GM19397 (cell line): ENCODE measurements at regions not wholly inside any gene's neighbourhood (a gene's known extent, or its start where the extent isn't known, plus 50 kb on each side); places are given as distances from the start of the nearest gene placed in this dataset.

Experiments
- ATAC-seq: cut with Tn5 transposase; IDR thresholded peaks from one replicate; pipeline ENCODE4 v1.9.1; 2021; ENCODE audit warnings: mild to moderate bottlenecking, moderate library complexity; ENCODE audit not compliant: unreplicated experiment

GRCh38 chr16:86710602-86710950, 132.2 kb downstream of the FOXL1 start:
- no peak for ATAC-seq

DNA sequence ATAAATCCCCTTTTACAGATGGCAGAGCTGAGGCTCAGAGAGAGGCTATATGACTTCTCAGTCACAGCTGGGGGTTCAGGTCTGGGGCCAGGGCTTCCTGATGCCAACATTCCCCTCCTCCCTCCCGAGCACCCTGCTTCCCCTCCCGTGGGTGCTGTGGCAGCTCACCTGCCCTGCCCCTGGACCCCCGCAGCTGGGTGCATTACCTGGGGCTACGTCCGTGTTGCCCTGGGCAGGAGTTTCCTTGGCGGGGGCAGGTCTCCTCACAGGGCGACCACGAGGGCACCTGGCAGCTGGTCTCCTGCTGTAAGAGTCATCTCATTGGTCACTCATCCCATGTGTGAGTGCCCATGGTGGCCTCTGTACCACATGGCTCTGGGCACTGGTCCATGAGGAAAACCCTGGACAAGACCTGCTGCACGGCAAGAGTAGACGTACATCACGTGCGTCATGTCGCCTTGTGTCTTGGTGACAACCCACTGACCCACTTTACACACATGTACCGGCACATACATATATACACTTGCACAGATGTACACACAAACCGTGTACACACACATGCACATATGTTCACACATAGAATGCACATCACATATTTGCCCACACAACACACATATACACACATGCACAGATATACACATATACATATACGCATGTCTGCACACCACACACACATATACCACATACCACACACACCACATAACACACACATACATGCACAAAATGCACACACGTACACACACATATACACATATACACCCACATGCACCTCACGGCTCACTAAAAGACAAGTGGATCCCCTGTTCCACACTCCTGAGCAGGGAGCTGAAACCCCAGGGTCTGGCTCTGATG, 134.0 kb downstream of the FOXL1 start:
- no peak for ATAC-seq

DNA sequence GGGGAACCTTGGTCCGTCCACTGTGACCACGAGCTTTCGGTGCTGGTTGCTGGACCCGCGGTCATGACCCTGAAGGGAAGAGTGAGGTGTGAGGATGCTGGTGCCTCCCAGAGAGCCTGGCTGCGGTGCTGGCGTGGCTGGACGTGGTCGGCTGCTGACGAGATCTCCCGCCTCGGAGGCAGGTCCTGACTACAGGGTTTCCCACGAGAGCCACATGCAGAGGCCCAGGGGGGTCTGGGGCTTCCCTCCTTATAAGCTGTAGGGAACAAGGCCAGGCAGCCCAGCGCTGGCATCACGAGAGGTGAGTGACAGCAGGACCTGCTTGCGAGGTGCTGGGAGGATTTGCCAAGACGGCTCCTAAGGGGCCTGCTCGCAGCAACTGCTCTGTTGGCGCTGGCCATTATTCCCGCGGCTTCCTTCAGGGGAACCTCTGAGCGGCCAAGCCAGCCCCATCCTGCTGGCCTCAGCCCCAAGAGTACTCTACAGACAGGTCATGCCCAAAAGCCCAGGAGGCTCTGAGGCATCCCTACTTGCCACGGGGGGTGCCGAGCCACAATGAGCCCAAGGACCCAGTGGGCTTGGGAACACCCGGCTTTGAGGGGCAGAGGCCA, 134.8 kb downstream of the FOXL1 start:
- ATAC-seq = no peak

GRCh38 chr16:86714166-86714565, 135.8 kb downstream of the FOXL1 start:
- ATAC-seq = no peak

- ATAC-seq = no peak
Observed at GRCh38 chr16:86716649-86717048, 138.3 kb downstream of the FOXL1 start.

GRCh38 chr16:86718118-86718517, 139.8 kb downstream of the FOXL1 start:
- ATAC-seq = no peak

- no peak for ATAC-seq
Observed at GRCh38 chr16:86722970-86723369, 144.6 kb downstream of the FOXL1 start.

DNA sequence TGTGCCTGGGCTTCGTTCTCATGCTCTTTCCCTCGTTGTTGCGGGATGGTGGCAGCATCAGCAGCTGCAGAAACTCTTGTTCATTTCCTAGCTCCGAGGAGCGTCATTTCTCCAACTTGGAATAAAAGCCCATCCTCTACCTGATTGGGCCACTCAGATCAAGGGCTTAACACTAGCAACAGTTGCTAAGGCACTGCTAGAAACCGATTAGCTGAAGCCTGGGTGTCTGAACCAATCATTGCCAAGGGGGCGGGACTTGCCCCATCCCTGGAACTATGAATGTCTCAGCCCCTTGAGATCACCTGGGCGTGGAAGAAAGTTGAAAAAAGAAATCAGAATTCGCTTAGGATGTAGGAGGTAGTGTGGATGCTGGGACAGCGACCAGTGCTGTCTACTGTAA, 145.3 kb downstream of the FOXL1 start:
- no peak for ATAC-seq

- no peak for ATAC-seq
Observed at GRCh38 chr16:86725401-86725800, 147.1 kb downstream of the FOXL1 start.

DNA sequence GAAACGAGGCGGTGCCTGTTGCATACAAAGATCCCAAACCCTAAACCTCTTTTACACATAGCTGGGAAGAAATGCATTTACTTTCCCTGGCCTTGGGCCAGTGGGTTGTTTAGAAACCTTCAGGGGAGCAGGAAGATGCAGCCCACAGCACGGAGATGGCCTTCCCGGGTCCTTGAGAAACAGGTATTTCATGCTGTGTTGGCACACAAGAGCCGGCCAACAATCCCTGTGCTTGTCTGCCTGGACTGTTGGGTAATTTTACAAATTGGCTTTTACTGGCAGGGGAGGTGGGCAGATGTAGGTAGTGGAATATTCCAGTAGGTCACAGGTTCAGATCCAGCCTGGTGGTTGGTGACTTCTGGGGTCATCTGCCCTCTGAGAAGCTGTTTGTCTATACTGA, 148.0 kb downstream of the FOXL1 start:
- ATAC-seq = no peak

DNA sequence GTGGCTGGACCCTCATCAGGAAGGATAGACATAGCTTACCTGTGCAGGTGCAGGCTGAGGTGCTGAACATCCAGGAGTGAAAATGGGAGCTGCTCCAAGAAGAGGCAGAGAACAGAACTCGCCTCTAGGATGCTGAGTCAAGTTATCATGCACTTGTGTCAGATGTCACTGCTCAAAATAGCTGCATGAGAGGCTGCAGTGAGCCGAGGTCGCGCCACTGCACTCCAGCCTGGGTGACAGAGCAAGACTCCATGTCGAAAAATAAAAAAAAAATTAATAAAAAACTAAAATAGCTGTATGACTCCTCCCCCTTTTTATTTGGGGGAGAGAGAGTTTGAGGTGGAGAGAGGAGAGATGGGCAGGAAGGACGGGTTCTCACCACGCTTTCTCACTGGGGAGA, 148.8 kb downstream of the FOXL1 start:
- no peak for ATAC-seq

DNA sequence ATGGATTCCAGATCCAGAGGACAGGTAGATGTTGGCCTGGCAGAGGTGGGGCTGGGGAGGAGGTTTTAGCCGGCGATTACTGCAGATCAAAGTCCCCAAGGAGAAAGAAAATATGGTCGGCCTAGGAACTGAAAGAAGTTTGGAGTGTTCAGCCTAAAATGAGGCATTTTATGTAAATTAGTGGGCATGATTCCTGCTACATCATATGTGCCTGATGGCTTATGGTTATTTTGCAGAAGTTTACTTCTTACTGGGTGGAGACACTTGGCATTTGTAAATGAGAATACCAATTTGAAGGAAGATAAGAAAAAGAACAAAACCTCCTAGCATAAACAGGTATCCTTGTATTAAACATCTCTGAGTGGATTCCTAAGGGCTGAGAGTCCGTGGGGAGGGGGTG, 149.3 kb downstream of the FOXL1 start:
- ATAC-seq = no peak

GRCh38 chr16:86729686-86730085, 151.3 kb downstream of the FOXL1 start:
- ATAC-seq = no peak

GRCh38 chr16:86730086-86730485, 151.7 kb downstream of the FOXL1 start:
- no peak for ATAC-seq

- no peak for ATAC-seq
Observed at GRCh38 chr16:86730597-86730996, 152.2 kb downstream of the FOXL1 start.

DNA sequence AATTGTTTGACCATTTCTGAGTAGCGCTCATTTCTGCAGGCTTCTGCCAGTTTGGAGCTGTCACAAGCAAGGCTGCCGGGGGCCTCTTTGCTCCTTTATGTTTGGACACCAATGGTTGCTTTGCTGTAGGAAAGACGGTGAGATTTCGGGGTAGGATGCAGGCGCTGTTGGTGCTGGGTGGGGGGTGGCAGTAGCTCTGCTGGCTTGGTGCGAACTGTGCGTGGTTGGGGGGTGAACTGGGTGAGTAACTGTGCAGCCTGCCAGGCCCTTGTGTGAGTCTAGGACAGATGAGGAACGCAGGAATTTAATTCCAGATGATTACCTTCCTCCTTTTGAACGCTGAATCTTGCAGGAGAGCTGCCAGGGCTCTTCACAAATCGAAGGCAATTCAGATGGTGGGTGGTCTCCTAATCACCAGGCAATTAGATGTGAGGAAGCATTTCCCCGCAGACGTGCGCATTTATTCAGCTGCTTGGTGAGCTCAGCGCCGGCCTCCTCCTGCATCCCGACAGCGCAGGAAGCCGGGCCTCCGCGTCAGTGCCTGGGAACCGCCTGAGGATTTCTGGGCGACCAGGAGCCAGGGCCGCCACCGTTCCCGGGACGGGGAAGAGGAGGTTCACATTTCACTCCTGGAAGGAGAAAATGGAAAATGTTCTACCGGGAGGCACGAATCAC, 154.4 kb downstream of the FOXL1 start:
- no peak for ATAC-seq

- no peak for ATAC-seq
Observed at GRCh38 chr16:86733546-86734254, 155.4 kb downstream of the FOXL1 start.

DNA sequence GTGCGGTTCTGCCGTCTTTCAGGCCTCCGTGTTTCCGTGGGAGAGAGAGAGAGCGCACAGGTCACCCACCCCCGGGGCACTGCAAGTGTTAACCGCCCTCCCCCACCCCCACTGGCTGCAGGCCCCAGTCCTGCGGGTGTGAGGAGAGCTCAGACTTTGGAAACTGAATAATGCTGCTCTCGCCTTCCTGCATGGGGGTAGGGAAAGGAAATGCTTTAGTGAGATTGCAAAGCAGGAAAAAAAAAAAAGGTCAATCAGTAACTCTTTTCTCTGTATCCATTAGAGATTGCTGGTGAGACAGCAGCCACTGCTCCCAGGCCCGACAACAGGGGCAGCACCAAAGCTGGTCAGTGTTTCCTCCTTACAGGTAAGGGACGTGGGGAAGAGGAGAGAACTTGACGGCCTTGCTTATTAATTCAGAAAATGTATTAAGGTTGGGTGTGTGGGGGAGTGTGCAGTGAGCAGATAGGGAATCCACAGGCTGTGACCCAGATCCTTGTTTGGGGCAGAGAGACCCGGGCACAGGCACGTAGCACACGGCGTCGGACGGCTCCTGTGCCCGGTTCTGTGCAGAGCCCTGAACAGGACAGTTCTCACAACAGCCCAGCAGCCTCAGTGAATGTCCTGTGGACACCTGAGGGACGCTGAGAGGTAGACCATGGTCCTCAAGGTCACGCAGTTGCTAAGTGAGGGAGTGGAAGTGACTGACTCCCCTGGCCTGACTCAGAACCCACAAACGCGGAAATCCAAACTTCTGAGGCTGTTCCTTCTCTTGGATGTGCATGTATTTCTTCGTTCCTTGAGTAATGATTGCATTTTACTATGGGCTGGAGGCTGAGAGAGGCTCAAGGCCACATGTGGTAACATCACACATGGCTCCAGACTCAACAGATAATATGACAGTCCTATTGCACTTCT, 156.5 kb downstream of the FOXL1 start:
- no peak for ATAC-seq

DNA sequence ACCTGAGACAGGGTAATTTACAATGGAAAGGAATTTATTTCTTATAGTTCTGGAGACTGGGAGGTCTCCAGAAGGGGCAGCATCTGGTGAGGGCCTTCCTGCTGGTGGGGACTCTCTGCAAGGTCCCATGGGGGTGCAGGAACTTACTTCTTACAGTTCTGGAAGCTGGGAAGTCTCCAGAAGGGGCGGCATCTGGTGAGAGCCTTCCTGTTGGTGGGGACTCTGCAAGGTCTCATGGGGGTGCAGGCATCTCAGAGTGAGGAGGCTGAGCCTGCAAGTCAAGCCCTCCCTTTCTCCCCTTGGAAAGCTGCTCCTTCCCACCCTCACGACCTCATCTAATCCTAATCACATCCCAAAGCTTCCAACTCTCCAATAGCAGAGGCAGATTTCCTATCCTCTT, 157.4 kb downstream of the FOXL1 start:
- ATAC-seq = no peak

DNA sequence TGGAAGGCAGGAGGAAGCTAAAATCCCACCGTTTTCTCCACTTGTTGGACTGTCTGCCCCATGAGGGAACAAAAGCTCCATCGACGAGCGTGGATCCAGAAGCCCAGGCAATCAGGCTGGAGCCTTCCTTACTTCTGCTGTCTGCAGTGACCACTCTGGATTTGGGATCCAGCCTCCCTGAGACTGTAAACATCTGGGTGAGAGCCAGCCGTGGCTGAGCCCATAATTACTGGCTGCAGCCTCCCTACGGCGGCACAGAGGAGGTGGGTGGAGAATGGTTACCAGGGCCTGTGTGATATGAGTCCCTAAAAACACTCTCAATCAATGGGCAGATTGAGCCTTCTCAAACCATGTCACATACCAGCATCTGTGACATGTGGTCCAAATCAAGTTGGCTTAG, 158.2 kb downstream of the FOXL1 start:
- ATAC-seq = no peak
